ENCODE measurements at regions not wholly inside any gene's neighbourhood (a gene's known extent, or its start where the extent isn't known, plus 50 kb on each side); places are given as distances from the start of the nearest gene placed in this dataset.

DNA sequence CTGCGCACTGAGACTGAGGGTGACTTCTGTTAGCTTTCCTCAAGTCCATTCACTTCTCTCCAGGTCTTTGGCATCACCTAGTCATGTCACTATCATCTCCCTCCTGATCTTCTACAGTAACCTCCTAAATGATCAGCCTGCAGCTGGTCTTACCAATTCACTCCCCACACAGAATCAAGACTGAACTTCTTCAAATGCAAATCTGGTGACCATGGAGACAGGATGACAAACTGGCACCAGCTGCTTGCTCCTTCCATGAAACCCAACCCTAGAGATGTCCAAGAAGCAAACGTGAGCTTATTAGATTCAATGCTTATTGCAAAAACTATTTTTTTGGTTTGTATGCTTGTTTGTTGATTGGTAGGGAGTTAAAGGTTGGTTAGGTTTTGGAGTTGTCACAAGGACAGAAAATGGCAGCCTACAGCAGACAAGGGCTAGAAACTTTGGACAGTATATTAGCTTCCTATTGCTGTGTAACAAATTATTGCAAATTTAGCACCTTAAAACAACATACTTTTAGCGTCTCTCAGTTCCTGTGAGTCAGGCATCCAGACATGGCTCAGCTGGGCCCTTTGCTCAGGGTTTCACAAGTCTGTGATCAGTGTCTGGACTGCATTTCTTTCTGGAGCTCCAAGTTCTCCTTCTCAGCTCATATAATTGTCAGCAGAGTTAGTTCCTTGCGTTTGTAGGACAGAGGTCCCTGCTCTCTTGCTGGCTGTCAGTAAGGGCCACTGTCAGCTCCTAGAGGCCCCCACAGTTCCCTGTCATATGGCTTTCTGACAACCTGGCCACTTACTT, 53.3 kb upstream of the GJA8 start:
- TF ChIP-seq, protein P1, sequence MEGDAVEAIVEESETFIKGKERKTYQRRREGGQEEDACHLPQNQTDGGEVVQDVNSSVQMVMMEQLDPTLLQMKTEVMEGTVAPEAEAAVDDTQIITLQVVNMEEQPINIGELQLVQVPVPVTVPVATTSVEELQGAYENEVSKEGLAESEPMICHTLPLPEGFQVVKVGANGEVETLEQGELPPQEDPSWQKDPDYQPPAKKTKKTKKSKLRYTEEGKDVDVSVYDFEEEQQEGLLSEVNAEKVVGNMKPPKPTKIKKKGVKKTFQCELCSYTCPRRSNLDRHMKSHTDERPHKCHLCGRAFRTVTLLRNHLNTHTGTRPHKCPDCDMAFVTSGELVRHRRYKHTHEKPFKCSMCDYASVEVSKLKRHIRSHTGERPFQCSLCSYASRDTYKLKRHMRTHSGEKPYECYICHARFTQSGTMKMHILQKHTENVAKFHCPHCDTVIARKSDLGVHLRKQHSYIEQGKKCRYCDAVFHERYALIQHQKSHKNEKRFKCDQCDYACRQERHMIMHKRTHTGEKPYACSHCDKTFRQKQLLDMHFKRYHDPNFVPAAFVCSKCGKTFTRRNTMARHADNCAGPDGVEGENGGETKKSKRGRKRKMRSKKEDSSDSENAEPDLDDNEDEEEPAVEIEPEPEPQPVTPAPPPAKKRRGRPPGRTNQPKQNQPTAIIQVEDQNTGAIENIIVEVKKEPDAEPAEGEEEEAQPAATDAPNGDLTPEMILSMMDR (IDR thresholded peaks at IDR 0.05; ENCODE audit: low read depth, low read length), result no peak
- DNase-seq (ENCODE audit: low read depth in 2 of 2), result peak; percentile 27 to 81

DNA sequence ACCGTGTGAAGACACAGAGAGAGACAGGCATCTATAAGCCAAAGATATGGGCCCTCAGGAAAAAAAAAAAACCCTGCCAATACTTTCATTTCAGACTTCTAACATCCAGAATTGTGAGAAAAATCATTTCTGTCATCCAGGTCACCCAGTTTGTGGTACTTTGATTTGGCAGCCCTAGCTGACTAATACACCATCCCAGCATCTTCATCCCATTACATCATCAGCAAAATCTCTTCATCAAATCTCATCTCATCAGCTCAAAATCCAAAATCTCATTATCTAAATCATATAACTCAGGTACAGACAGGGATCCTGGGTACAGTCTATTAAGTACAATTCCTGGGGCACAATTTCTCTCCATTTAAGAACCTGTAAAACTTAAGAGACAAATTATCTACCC, 51.9 kb upstream of the GJA8 start:
- no peak overlapping the region for H3K4me3 ChIP-seq (replicated peaks in 1 of 2; ENCODE audit: low read depth in 2 of 2, low read length in 2 of 2)
- TF ChIP-seq, protein P1 (IDR thresholded peaks at IDR 0.05; ENCODE audit: low read depth, low read length), result no peak
- no peak for DNase-seq (ENCODE audit: low read depth in 2 of 2)

More for the DNA sequence above, 53.3 kb upstream of the GJA8 start:
- no peak overlapping the region for H3K4me3 ChIP-seq (replicated peaks in 1 of 2; ENCODE audit: low read depth in 2 of 2, low read length in 2 of 2)

DNA sequence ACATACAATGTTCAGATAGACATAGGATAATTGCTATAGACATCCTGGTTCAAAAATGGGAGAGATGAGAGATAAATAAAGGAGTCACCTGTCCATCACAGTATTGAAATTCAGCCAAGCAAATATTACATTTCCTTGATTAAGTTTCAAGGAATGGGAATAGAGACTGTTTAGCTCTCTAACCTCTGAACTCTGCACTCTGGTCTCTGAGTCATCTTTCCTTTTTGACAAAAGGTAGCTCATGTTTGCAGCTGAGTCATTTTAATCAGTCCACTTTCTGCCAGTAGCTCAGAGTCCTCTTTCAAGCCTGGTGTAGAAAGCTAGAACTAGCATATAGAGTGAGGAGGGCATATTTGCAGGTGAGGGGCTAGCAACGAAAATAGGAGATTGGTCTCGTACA, 51.4 kb upstream of the GJA8 start:
- no peak overlapping the region for H3K4me3 ChIP-seq (replicated peaks in 1 of 2; ENCODE audit: low read depth in 2 of 2, low read length in 2 of 2)
- TF ChIP-seq, protein P1 (IDR thresholded peaks at IDR 0.05; ENCODE audit: low read depth, low read length), result no peak
- DNase-seq (ENCODE audit: low read depth in 2 of 2), result peak; percentile 22 to 39

DNA sequence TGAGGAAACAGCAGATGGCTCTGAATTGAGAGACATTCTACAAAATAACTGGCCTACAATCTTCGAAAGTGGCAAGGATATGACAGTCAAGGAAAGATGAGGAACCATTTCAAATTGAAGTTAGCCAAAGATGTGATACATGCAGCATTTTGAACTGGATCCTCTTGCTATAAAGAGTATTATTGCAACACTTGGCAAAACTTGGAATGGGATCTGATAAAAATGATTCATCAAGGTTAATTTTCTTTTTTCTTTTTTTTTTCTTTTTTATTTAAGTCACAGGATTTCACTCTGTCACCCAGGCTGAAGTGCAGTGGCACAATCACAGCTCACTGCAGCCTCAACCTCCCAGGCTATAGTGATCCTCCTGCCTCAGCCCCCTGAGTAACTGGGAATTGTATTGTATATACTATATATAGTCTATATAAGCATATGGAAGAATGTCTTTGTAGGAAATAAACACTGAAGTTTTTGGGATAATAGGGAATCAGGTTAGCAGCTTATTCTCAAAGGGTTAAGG, 49.8 kb upstream of the GJA8 start:
- no peak overlapping the region for H3K4me3 ChIP-seq (replicated peaks in 1 of 2; ENCODE audit: low read depth in 2 of 2, low read length in 2 of 2)
- DNase-seq (ENCODE audit: low read depth in 2 of 2), result peak in 1 of 2 donors; percentile 43

More for the DNA sequence above, 49.8 kb upstream of the GJA8 start:
- TF ChIP-seq, protein P1 (IDR thresholded peaks at IDR 0.05; ENCODE audit: low read depth, low read length), result no peak
